Karpas-422 (cell line): ENCODE measurements at regions not wholly inside any gene's neighbourhood (a gene's known extent, or its start where the extent isn't known, plus 50 kb on each side); places are given as distances from the start of the nearest gene placed in this dataset.

ENCODE experiments used
- DNase-seq: peaks from one replicate; pipeline ENCODE4 v3.0.0-alpha.2; 2015
- H2AFZ ChIP-seq: fragments of 200-600 bp; sonication (generic); 2 replicates; pipeline ENCODE4 v1.6.1; 2014; ENCODE audit warnings: antibody characterized with exemption, low read length, mixed read lengths
- H3K27ac ChIP-seq: fragments of 200-600 bp; sonication (generic); 2 replicates; pipeline ENCODE4 v1.5.1; 2014; ENCODE audit warnings: mild to moderate bottlenecking, low read length, moderate library complexity
- H3K27me3 ChIP-seq: fragments of 200-600 bp; sonication (generic); 2 replicates; pipeline ENCODE4 v1.6.1; 2014; ENCODE audit warnings: low read length, mixed read lengths
- H3K36me3 ChIP-seq: fragments of 200-600 bp; sonication (generic); 2 replicates; pipeline ENCODE4 v1.6.1; 2014; ENCODE audit warnings: low read length, mixed read lengths; ENCODE audit not compliant: insufficient read depth
- H3K4me1 ChIP-seq: fragments of 200-600 bp; sonication (generic); 2 replicates; pipeline ENCODE4 v1.6.1; 2014; ENCODE audit warnings: mild to moderate bottlenecking, low read length, mixed read lengths
- H3K4me2 ChIP-seq: fragments of 200-600 bp; sonication (generic); 2 replicates; pipeline ENCODE4 v1.6.1; 2014; ENCODE audit warnings: low read length, low read depth, mild to moderate bottlenecking; ENCODE audit not compliant: poor library complexity, severe bottlenecking
- H3K4me3 ChIP-seq: fragments of 200-600 bp; sonication (generic); 2 replicates; pipeline ENCODE4 v1.5.1; 2014; ENCODE audit warnings: mild to moderate bottlenecking, antibody characterized with exemption, low read length, mixed read lengths
- H3K79me2 ChIP-seq: fragments of 200-600 bp; sonication (generic); 2 replicates; pipeline ENCODE4 v1.6.1; 2014; ENCODE audit warnings: mild to moderate bottlenecking, low read length, mixed read lengths
- H3K9ac ChIP-seq: fragments of 200-600 bp; sonication (generic); 2 replicates; pipeline ENCODE4 v1.6.0; 2014; ENCODE audit warnings: low read length
- H3K9me2 ChIP-seq: fragments of 200-600 bp; sonication (generic), shearing (Covaris generic); replicated peaks from 2 replicates; pipeline ENCODE4 v1.6.0; 2014; ENCODE audit warnings: mild to moderate bottlenecking, low read length, moderate library complexity; ENCODE audit not compliant: insufficient read depth
- H3K9me3 ChIP-seq: fragments of 300-700, 200-600 bp; sonication (generic); 2 replicates; pipeline ENCODE4 v1.6.1; 2014; ENCODE audit warnings: low read length, mixed read lengths
- H4K20me1 ChIP-seq: fragments of 200-600 bp; sonication (generic); 2 replicates; pipeline ENCODE4 v1.6.1; 2014; ENCODE audit warnings: mild to moderate bottlenecking, antibody characterized with exemption, low read length, low read depth; ENCODE audit not compliant: insufficient read depth

DNA sequence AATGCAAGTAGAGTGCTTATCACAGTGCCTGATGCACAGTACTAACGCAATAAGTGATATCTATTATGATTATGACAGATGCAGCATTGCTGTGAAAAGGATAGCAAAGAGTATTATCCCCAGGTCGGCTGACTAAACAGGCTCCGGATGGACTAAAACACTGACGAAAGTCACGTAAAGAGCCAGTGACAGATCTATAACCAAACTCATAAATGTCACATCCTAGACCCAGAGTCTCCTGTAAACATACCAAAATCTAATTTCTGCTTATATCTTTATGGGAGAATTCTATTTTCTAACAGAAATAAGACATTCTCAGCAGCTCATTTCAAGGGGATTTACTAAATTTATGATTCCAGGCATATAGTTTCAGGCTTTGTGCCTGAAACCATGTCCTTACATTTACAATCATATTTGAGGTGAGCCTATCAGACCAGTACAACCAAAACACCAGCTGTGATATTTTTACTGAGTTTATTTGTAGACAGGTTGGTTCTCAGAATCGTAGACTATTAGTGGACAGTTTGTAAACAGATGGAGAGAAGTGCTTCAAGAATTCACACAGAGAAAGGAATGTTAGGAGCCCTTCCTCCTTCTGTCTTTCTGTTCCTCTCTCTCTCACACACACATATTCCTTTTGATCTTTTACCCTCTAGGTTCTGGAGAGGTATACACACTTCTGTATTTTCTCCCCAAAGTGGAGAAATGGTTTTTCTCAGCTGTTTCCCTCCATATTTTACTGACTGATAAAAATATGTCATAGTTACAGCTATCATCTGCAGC, 52.4 kb upstream of the WDR26 start:
- Histone ChIP-seq H3K9me3 (no peaks in the 10 kb centered on the region), H3K4me1 (no peaks in the 10 kb centered on the region), H4K20me1 (no peaks in the 10 kb centered on the region), H3K79me2 (no peaks in the 10 kb centered on the region), H3K9me2 (no peaks in the 10 kb centered on the region), H3K9ac (no peak overlapping the region), H3K36me3 (no peaks in the 10 kb centered on the region), H2AFZ (no peak overlapping the region), H3K4me2 (no peak overlapping the region), H3K27ac (no peak overlapping the region), H3K4me3 (no peak overlapping the region), H3K27me3 (no peaks in the 10 kb centered on the region)
- DNase-seq = no peak

GRCh38 chr1:224488806-224489499, 54.4 kb upstream of the WDR26 start:
- no peaks in the 10 kb centered on the region for H4K20me1 ChIP-seq
- H3K4me3 ChIP-seq = no peak overlapping the region
- no peak overlapping the region for H3K27ac ChIP-seq
- H3K79me2 ChIP-seq = no peaks in the 10 kb centered on the region
- no peak overlapping the region for H2AFZ ChIP-seq
- no peak for DNase-seq
- no peaks in the 10 kb centered on the region for H3K9me3 ChIP-seq
- no peaks in the 10 kb centered on the region for H3K9me2 ChIP-seq
- no peak overlapping the region for H3K4me2 ChIP-seq
- no peaks in the 10 kb centered on the region for H3K4me1 ChIP-seq
- H3K27me3 ChIP-seq = no peaks in the 10 kb centered on the region
- no peak overlapping the region for H3K9ac ChIP-seq
- no peaks in the 10 kb centered on the region for H3K36me3 ChIP-seq

GRCh38 chr1:224489534-224490365, 55.2 kb upstream of the WDR26 start:
- Histone ChIP-seq H2AFZ (no peak overlapping the region), H3K36me3 (no peaks in the 10 kb centered on the region), H3K4me1 (no peaks in the 10 kb centered on the region), H3K9me2 (no peaks in the 10 kb centered on the region), H3K9me3 (no peaks in the 10 kb centered on the region), H3K27me3 (no peaks in the 10 kb centered on the region), H4K20me1 (no peaks in the 10 kb centered on the region), H3K4me3 (no peak overlapping the region), H3K79me2 (no peaks in the 10 kb centered on the region), H3K4me2 (no peak overlapping the region), H3K27ac (no peak overlapping the region), H3K9ac (no peak overlapping the region)
- DNase-seq = no peak

DNA sequence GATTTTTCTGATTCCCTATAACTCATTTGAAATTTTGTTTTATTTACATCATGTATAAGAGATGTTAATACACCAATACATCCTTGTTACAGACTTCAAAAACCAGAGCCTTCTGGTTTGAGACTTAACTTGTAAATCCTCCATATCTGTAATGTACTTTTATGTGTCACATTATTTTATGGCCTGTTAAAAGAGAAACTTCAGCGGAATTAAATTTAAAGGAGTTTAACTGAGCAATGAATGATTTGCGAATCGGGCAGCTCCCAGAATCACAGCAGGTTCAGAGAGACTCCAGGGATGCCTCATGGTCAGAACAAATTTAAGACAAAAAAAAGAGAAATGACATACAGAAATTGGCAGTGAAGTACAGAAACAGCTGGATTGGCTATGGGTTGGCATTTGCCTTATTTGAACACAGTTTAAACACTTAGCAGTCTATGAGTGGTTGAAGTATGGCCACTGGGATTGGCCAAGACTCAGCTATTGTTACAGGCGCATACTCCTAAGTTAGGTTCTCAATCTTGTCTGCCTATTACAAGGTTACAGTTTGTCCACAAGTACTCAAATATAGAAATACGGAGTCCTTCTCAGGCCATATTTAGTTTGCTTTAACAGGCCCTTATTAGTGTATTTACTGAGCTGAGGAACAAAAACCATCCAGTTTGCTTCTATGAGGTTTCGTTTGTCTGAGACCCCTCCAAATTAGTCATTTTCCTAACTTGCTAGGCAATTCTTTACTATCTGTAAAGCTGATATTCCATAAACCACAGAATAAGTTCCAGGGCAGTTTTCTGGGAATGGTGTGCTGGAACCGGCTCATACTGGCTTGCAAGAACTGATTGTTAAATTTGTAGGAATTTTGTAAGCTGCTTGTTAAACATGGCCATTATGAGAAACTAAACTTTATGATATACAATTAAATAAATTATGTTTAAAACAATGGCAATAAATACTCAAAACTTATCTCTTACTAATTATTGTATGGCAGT, 56.2 kb upstream of the WDR26 start:
- no peak for DNase-seq
- H3K27ac ChIP-seq = no peak overlapping the region
- H3K4me3 ChIP-seq = no peak overlapping the region
- no peak overlapping the region for H3K9ac ChIP-seq
- no peaks in the 10 kb centered on the region for H3K9me2 ChIP-seq
- no peaks in the 10 kb centered on the region for H3K27me3 ChIP-seq
- H3K79me2 ChIP-seq = no peaks in the 10 kb centered on the region
- H3K36me3 ChIP-seq = no peaks in the 10 kb centered on the region
- no peak overlapping the region for H2AFZ ChIP-seq
- no peaks in the 10 kb centered on the region for H4K20me1 ChIP-seq
- no peak overlapping the region for H3K4me2 ChIP-seq
- H3K9me3 ChIP-seq = no peaks in the 10 kb centered on the region
- no peaks in the 10 kb centered on the region for H3K4me1 ChIP-seq

DNA sequence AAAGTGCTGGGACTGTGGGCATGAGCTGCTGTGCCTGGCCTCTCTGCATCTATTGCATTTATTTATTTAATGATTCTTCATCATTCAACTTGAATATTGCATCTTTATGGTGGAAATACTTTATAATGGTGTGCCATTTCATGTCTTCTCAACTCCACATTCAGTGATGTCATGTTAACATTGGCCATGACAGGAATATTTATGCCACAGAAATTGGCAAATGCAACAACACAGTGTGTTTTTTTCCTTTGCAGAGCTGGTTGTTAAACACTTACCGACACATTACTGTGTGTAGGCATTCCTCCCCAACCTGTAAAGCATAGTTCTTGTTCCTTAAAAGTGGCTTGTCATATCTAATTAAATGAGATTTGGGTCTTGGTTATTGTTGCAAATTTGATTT, 57.4 kb upstream of the WDR26 start:
- DNase-seq = no peak
- Histone ChIP-seq H3K4me3 (no peak overlapping the region), H3K9ac (no peak overlapping the region), H3K36me3 (no peaks in the 10 kb centered on the region), H3K27me3 (no peaks in the 10 kb centered on the region), H3K79me2 (no peaks in the 10 kb centered on the region), H3K4me1 (no peaks in the 10 kb centered on the region), H3K4me2 (no peak overlapping the region), H3K9me2 (no peaks in the 10 kb centered on the region), H2AFZ (no peak overlapping the region), H4K20me1 (no peaks in the 10 kb centered on the region), H3K9me3 (no peaks in the 10 kb centered on the region; the same call in 1 of the 2 replicates), H3K27ac (no peak overlapping the region)

GRCh38 chr1:224492632-224493031, 58.0 kb upstream of the WDR26 start:
- no peaks in the 10 kb centered on the region; the same call in 1 of the 2 replicates for H3K9me3 ChIP-seq
- DNase-seq = no peak
- H3K9ac ChIP-seq = no peak overlapping the region
- H3K27ac ChIP-seq = no peak overlapping the region
- no peaks in the 10 kb centered on the region for H3K27me3 ChIP-seq
- H3K9me2 ChIP-seq = no peaks in the 10 kb centered on the region
- H3K4me1 ChIP-seq = no peaks in the 10 kb centered on the region
- H3K79me2 ChIP-seq = no peaks in the 10 kb centered on the region
- H3K4me2 ChIP-seq = no peak overlapping the region
- H2AFZ ChIP-seq = no peak overlapping the region
- H4K20me1 ChIP-seq = no peaks in the 10 kb centered on the region
- no peaks in the 10 kb centered on the region for H3K36me3 ChIP-seq
- no peak overlapping the region for H3K4me3 ChIP-seq

- no peaks in the 10 kb centered on the region for H3K79me2 ChIP-seq
- H2AFZ ChIP-seq = no peak overlapping the region
- H3K9me2 ChIP-seq = no peaks in the 10 kb centered on the region
- no peak overlapping the region for H3K4me2 ChIP-seq
- no peaks in the 10 kb centered on the region for H3K36me3 ChIP-seq
- DNase-seq = no peak
- no peak overlapping the region for H3K4me3 ChIP-seq
- H3K9ac ChIP-seq = no peak overlapping the region
- no peaks in the 10 kb centered on the region for H3K27me3 ChIP-seq
- no peak overlapping the region for H3K27ac ChIP-seq
- no peaks in the 10 kb centered on the region for H4K20me1 ChIP-seq
- H3K4me1 ChIP-seq = no peaks in the 10 kb centered on the region
- H3K9me3 ChIP-seq = no peaks in the 10 kb centered on the region; the same call in 1 of the 2 replicates
Observed at GRCh38 chr1:224493269-224493668, 58.7 kb upstream of the WDR26 start.
